Astrocyte of the cerebellum (primary cell): ENCODE measurements at regions not wholly inside any gene's neighbourhood (a gene's known extent, or its start where the extent isn't known, plus 50 kb on each side); places are given as distances from the start of the nearest gene placed in this dataset.

ENCODE experiments used
- DNase-seq: peaks from one replicate; pipeline ENCODE4 v3.0.0-alpha.2; 2011; ENCODE audit warnings: low read depth
- H3K4me3 ChIP-seq: 2 replicates; pipeline ENCODE4 v1.5.1; 2011; ENCODE audit warnings: mild to moderate bottlenecking, low read depth, low read length, moderate library complexity
- in situ Hi-C: cut with HindIII; loops from 2 replicates; pipeline ENCODE4 v1.10.0; 2017; ENCODE audit warnings: low sequenced_read_pairs
- TF ChIP-seq, protein P1 (sequence below): IDR thresholded peaks from 2 replicates; pipeline ENCODE4 v1.5.1; 2012; ENCODE audit warnings: low read length, low read depth, moderate library complexity, mild to moderate bottlenecking; ENCODE audit errors: missing control alignments

GRCh38 chr1:239730378-239730777 is 344.0 kb downstream of the CHRM3 start:
- DNase-seq = no peak
- TF ChIP-seq, protein P1, sequence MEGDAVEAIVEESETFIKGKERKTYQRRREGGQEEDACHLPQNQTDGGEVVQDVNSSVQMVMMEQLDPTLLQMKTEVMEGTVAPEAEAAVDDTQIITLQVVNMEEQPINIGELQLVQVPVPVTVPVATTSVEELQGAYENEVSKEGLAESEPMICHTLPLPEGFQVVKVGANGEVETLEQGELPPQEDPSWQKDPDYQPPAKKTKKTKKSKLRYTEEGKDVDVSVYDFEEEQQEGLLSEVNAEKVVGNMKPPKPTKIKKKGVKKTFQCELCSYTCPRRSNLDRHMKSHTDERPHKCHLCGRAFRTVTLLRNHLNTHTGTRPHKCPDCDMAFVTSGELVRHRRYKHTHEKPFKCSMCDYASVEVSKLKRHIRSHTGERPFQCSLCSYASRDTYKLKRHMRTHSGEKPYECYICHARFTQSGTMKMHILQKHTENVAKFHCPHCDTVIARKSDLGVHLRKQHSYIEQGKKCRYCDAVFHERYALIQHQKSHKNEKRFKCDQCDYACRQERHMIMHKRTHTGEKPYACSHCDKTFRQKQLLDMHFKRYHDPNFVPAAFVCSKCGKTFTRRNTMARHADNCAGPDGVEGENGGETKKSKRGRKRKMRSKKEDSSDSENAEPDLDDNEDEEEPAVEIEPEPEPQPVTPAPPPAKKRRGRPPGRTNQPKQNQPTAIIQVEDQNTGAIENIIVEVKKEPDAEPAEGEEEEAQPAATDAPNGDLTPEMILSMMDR = no peak
- H3K4me3 ChIP-seq = no peak overlapping the region
- in situ Hi-C loops = no loop called here

DNA sequence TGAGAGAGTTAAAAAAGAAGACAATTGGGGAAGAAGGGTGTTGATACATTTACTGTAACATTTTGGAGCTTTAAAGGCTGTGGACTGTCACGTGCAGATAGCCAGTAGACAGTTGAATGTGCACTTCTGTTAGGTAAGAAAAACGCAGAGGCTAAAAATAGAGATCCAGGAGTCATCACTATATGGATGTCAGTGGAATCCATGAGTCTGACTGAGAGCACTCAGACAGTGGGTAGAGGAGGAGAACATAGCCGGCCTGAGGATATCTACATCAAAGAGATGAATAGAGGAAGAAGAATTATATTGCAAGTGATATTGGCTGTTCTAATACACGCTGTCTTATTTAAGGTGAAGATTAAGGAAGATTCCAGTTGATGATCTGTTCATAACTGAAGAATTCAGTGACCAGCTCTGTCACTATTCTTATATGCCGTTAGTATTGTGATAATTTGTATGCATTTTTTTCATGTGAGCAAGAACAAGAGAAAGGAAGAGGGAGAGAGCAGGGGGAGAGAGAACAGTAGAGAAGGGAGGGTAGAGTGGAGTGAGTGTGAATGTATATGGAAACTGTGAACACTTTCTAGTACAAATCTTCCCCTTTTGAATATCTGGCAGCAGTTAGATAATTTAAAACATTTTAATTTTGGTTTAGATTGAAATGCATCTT is 344.8 kb downstream of the CHRM3 start:
- TF ChIP-seq, protein P1 = no peak
- DNase-seq = no peak
- in situ Hi-C loops = no loop called here
- no peak overlapping the region for H3K4me3 ChIP-seq

GRCh38 chr1:239732770-239733169 is 346.4 kb downstream of the CHRM3 start:
- TF ChIP-seq, protein P1 = no peak
- no peak overlapping the region for H3K4me3 ChIP-seq
- DNase-seq = no peak
- in situ Hi-C loops = no loop called here

DNA sequence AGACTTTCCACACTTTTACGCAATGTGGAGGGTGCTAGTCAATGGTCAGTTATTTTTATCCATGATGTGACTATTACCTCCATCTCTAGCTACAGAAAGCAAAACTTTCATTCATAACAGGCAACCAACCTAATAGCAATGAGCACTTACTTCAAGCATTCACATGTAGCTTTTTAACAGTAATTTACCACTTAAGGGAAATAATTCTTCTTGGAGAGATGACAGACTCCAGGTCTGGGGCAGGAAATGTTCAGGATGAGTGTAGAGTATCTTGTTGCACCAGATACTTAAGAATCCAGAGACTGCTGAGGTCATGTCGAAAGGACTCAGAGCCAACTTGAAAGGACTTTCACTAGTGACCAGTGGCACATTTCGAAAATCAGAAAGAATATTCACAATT is 347.6 kb downstream of the CHRM3 start:
- in situ Hi-C loops = no loop called here
- no peak overlapping the region for H3K4me3 ChIP-seq

GRCh38 chr1:239735111-239735510 is 348.7 kb downstream of the CHRM3 start:
- no peak overlapping the region for H3K4me3 ChIP-seq
- TF ChIP-seq, protein P1 = no peak
- in situ Hi-C loops = no loop called here
- no peak for DNase-seq

More for the DNA sequence above, 347.6 kb downstream of the CHRM3 start:
- TF ChIP-seq, protein P1 = no peak
- no peak for DNase-seq

GRCh38 chr1:239736479-239736878 is 350.1 kb downstream of the CHRM3 start:
- DNase-seq = no peak
- in situ Hi-C loops = no loop called here
- TF ChIP-seq, protein P1 = no peak
- no peak overlapping the region for H3K4me3 ChIP-seq
